ENCODE measurements at regions not wholly inside any gene's neighbourhood (a gene's known extent, or its start where the extent isn't known, plus 50 kb on each side); places are given as distances from the start of the nearest gene placed in this dataset.
"Not testable (repeated sequence)": the region's sequence is repeated elsewhere in the genome, so short reads cannot be mapped to it uniquely, and the experiment has no call there.

- DNase-seq = no peak
Observed at GRCh38 chr22:27104449-27104848, 447.1 kb downstream of the MIAT start.

GRCh38 chr22:27105142-27106025 is 448.0 kb downstream of the MIAT start:
- peak; percentile 80 for DNase-seq

- no peak for DNase-seq
Observed at GRCh38 chr22:27106985-27107384, 449.6 kb downstream of the MIAT start.

- DNase-seq = no peak
Observed at GRCh38 chr22:27107386-27107785, 450.0 kb downstream of the MIAT start.

- no peak for DNase-seq
Observed at GRCh38 chr22:27107824-27108223, 450.4 kb downstream of the MIAT start.

- no peak for DNase-seq
Observed at GRCh38 chr22:27108425-27109114, 451.2 kb downstream of the MIAT start.

GRCh38 chr22:27109406-27109805 is 452.0 kb downstream of the MIAT start:
- not testable (repeated sequence) for DNase-seq

GRCh38 chr22:27110665-27111451 is 453.5 kb downstream of the MIAT start:
- DNase-seq = no peak

- no peak for DNase-seq
Observed at GRCh38 chr22:27111796-27112672, 454.6 kb downstream of the MIAT start.

- no peak for DNase-seq
Observed at GRCh38 chr22:27113211-27113635, 455.8 kb downstream of the MIAT start.

- no peak for DNase-seq
Observed at GRCh38 chr22:27113641-27114040, 456.3 kb downstream of the MIAT start.

- no peak for DNase-seq
Observed at GRCh38 chr22:27114186-27114585, 456.8 kb downstream of the MIAT start.

GRCh38 chr22:27115410-27115809 is 458.0 kb downstream of the MIAT start:
- no peak for DNase-seq

- no peak for DNase-seq
Observed at GRCh38 chr22:27115816-27116256, 458.4 kb downstream of the MIAT start.

GRCh38 chr22:27116312-27117086 is 459.1 kb downstream of the MIAT start:
- no peak for DNase-seq

GRCh38 chr22:27120036-27120435 is 462.6 kb downstream of the MIAT start:
- DNase-seq = no peak

GRCh38 chr22:27122574-27122973 is 465.2 kb downstream of the MIAT start:
- DNase-seq = no peak

GRCh38 chr22:27123880-27124279 is 466.5 kb downstream of the MIAT start:
- no peak for DNase-seq

- no peak for DNase-seq
Observed at GRCh38 chr22:27124351-27124966, 467.1 kb downstream of the MIAT start.

GRCh38 chr22:27125539-27125938 is 468.2 kb downstream of the MIAT start:
- DNase-seq = no peak

GRCh38 chr22:27127911-27128310 is 470.5 kb downstream of the MIAT start:
- no peak for DNase-seq

Data from hindlimb muscle (tissue), 1 donor.